Fibroblast of lung (primary cell): ENCODE measurements at regions not wholly inside any gene's neighbourhood (a gene's known extent, or its start where the extent isn't known, plus 50 kb on each side); places are given as distances from the start of the nearest gene placed in this dataset.

ENCODE experiments used
- DNase-seq, 2 donors: peaks; one replicate each; pipeline versions ENCODE4 v3.0.0 to v3.0.0-alpha.2; 2010; ENCODE audit warnings: low read depth in 2 of 2
- H2AFZ ChIP-seq: 2 replicates; pipeline ENCODE4 v1.5.1; 2012; ENCODE audit warnings: low read length, control low read depth, inconsistent platforms
- H3K27ac ChIP-seq: 2 replicates; pipeline ENCODE4 v1.5.1; 2011; ENCODE audit warnings: low read length, control low read depth; ENCODE audit not compliant: insufficient read depth
- H3K27me3 ChIP-seq: 2 replicates; pipeline ENCODE4 v1.5.1; 2011; ENCODE audit warnings: mild to moderate bottlenecking, low read length; ENCODE audit not compliant: control insufficient read depth, insufficient read depth
- H3K36me3 ChIP-seq: 2 replicates; pipeline ENCODE4 v1.5.1; 2011; ENCODE audit warnings: low read length; ENCODE audit not compliant: control insufficient read depth, insufficient read depth
- H3K4me1 ChIP-seq: 2 replicates; pipeline ENCODE4 v1.5.1; 2011; ENCODE audit warnings: low read length; ENCODE audit not compliant: control insufficient read depth, insufficient read depth; ENCODE audit errors: extremely low read depth
- H3K4me2 ChIP-seq: 2 replicates; pipeline ENCODE4 v1.5.1; 2011; ENCODE audit warnings: low read length, control low read depth; ENCODE audit not compliant: insufficient read depth; ENCODE audit errors: extremely low read depth
- H3K4me3 ChIP-seq, 4 experiments: fragments of 200-600 bp in 1 of 4; sonication (generic) in 1 of 4; replicated peaks in 1 of 4; 2 replicates each; pipeline ENCODE4 v1.5.1; 2011 to 2016; ENCODE audit warnings: low read length in 4 of 4, low read depth in 3 of 4, mild to moderate bottlenecking in 3 of 4, control low read depth in 2 of 4, inconsistent platforms in 1 of 4, mixed read lengths in 1 of 4; ENCODE audit not compliant: insufficient read depth in 1 of 4; ENCODE audit errors: control extremely low read depth in 1 of 4
- H3K79me2 ChIP-seq: 2 replicates; pipeline ENCODE4 v1.5.1; 2012; ENCODE audit warnings: mild to moderate bottlenecking, low read length, inconsistent platforms; ENCODE audit not compliant: control insufficient read depth, insufficient read depth
- H3K9ac ChIP-seq: 2 replicates; pipeline ENCODE4 v1.5.1; 2011; ENCODE audit warnings: mild to moderate bottlenecking, low read length, control low read depth; ENCODE audit not compliant: insufficient read depth
- H3K9me3 ChIP-seq: 2 replicates; pipeline ENCODE4 v1.5.1; 2012; ENCODE audit warnings: low read depth, low read length; ENCODE audit not compliant: control insufficient read depth, insufficient read depth
- H4K20me1 ChIP-seq: 2 replicates; pipeline ENCODE4 v1.5.1; 2011; ENCODE audit warnings: low read length; ENCODE audit not compliant: control insufficient read depth, insufficient read depth; ENCODE audit errors: extremely low read depth
- EZH2 ChIP-seq: IDR thresholded peaks from 2 replicates; pipeline ENCODE4 v1.5.1; 2012; ENCODE audit warnings: low read length, control low read depth, mild to moderate bottlenecking; ENCODE audit errors: missing control alignments
- TF ChIP-seq, protein P1 (sequence below), 2 donors: IDR thresholded peaks in 1 of 2; conservative IDR thresholded peaks in 1 of 2; 1 replicate in 1 of 2; 2 replicates in 1 of 2; pipeline ENCODE4 v1.5.1; 2011 to 2012; ENCODE audit warnings: low read length in 2 of 2, control low read depth in 1 of 2, inconsistent platforms in 1 of 2, low read depth in 1 of 2, mild to moderate bottlenecking in 1 of 2

GRCh38 chr5:96148376-96148775, 186.7 kb upstream of the ELL2 start:
- no peak for TF ChIP-seq EZH2
- TF ChIP-seq, protein P1, sequence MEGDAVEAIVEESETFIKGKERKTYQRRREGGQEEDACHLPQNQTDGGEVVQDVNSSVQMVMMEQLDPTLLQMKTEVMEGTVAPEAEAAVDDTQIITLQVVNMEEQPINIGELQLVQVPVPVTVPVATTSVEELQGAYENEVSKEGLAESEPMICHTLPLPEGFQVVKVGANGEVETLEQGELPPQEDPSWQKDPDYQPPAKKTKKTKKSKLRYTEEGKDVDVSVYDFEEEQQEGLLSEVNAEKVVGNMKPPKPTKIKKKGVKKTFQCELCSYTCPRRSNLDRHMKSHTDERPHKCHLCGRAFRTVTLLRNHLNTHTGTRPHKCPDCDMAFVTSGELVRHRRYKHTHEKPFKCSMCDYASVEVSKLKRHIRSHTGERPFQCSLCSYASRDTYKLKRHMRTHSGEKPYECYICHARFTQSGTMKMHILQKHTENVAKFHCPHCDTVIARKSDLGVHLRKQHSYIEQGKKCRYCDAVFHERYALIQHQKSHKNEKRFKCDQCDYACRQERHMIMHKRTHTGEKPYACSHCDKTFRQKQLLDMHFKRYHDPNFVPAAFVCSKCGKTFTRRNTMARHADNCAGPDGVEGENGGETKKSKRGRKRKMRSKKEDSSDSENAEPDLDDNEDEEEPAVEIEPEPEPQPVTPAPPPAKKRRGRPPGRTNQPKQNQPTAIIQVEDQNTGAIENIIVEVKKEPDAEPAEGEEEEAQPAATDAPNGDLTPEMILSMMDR (conservative IDR thresholded peaks at IDR 0.05 in 1 of 2, IDR thresholded peaks at IDR 0.05 in 1 of 2; ENCODE audit: low read depth in 1 of 2, low read length in 2 of 2) = no peak
- Histone ChIP-seq H3K4me3 (no peak overlapping the region), H3K36me3 (no peaks in the 10 kb centered on the region), H3K27ac (no peak overlapping the region), H3K9ac (no peak overlapping the region), H3K79me2 (no peaks in the 10 kb centered on the region), H3K9me3 (no peaks in the 10 kb centered on the region), H2AFZ (no peak overlapping the region), H3K27me3 (no peaks in the 10 kb centered on the region), H4K20me1 (no peaks in the 10 kb centered on the region), H3K4me1 (peaks cover 6% of the 10 kb centered on the region), H3K4me2 (no peak overlapping the region)
- no peak for DNase-seq

- no peaks in the 10 kb centered on the region for H3K27me3 ChIP-seq
- H4K20me1 ChIP-seq = no peaks in the 10 kb centered on the region
- H3K9me3 ChIP-seq = no peaks in the 10 kb centered on the region
- TF ChIP-seq EZH2 = no peak
- TF ChIP-seq, protein P1 (conservative IDR thresholded peaks at IDR 0.05 in 1 of 2, IDR thresholded peaks at IDR 0.05 in 1 of 2; ENCODE audit: low read depth in 1 of 2, low read length in 2 of 2) = no peak
- H2AFZ ChIP-seq = no peak overlapping the region
- DNase-seq = no peak
- H3K4me1 ChIP-seq = peaks cover 6% of the 10 kb centered on the region
- H3K27ac ChIP-seq = no peak overlapping the region
- H3K9ac ChIP-seq = no peak overlapping the region
- no peaks in the 10 kb centered on the region for H3K79me2 ChIP-seq
- H3K36me3 ChIP-seq = no peaks in the 10 kb centered on the region
- no peak overlapping the region for H3K4me3 ChIP-seq
- no peak overlapping the region for H3K4me2 ChIP-seq
These were observed 186.2 kb upstream of the ELL2 start for GRCh38 chr5:96147866-96148265.

- Histone ChIP-seq H4K20me1 (no peaks in the 10 kb centered on the region), H3K27ac (peak overlapping the region; percentile 19), H2AFZ (no peak overlapping the region), H3K79me2 (no peaks in the 10 kb centered on the region), H3K27me3 (no peaks in the 10 kb centered on the region), H3K9ac (no peak overlapping the region), H3K36me3 (no peaks in the 10 kb centered on the region), H3K9me3 (no peaks in the 10 kb centered on the region), H3K4me1 (peaks cover 8% of the 10 kb centered on the region), H3K4me3 (no peak overlapping the region), H3K4me2 (no peak overlapping the region)
- TF ChIP-seq EZH2 = no peak
- TF ChIP-seq, protein P1 (conservative IDR thresholded peaks at IDR 0.05 in 1 of 2, IDR thresholded peaks at IDR 0.05 in 1 of 2; ENCODE audit: low read depth in 1 of 2, low read length in 2 of 2) = no peak
- peak; percentile 78 to 93 for DNase-seq
These were observed 185.0 kb upstream of the ELL2 start for GRCh38 chr5:96146675-96147074.
